Liver (tissue), 3 donors: ENCODE measurements at regions not wholly inside any gene's neighbourhood (a gene's known extent, or its start where the extent isn't known, plus 50 kb on each side); places are given as distances from the start of the nearest gene placed in this dataset.

ENCODE experiments used
- RAD21 ChIP-seq, 2 donors: IDR thresholded peaks; 2 replicates each; pipeline ENCODE4 v1.6.1; 2016; ENCODE audit warnings: antibody characterized with exemption in 2 of 2, mild to moderate bottlenecking in 2 of 2
- YY1 ChIP-seq: IDR thresholded peaks from 2 replicates; pipeline ENCODE4 v1.6.1; 2016; ENCODE audit warnings: antibody characterized with exemption, mild to moderate bottlenecking
- TF ChIP-seq, protein P1 (sequence below): fragments of 150-350 bp; IDR thresholded peaks from 2 replicates; pipeline ENCODE4 v1.5.1; 2017; ENCODE audit warnings: improper control_type of control experiment, low read depth, low read length; ENCODE audit not compliant: missing input control
- TF ChIP-seq, protein P2 (sequence below): IDR thresholded peaks from 2 replicates; pipeline ENCODE4 v1.6.1; 2016; ENCODE audit warnings: antibody characterized with exemption
- TF ChIP-seq, protein P3 (sequence below): IDR thresholded peaks from 2 replicates; pipeline ENCODE4 v1.6.1; 2016; ENCODE audit warnings: antibody characterized with exemption, mild to moderate bottlenecking
- donor health status: healthy.
- donor health status: healthy.

DNA sequence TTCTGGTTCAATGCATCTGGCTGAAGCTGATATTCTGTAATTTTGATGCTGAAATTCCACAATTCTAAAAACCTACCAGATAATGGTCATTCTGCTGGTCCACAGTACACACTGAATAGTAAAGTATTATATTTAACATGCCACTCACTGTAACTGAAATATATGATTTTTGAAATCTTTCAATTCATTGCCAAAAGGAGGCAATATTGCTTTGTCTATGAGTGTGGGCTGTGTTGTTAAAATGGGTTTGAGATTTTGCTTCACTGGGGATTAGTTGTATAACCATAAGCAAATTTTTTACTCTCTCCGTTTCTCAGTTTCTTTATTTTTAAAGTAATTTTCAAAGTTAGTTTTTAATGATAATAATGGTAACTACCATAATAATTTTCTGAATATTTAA, 1404.1 kb upstream of the IGFBP7 start:
- TF ChIP-seq, protein P1, sequence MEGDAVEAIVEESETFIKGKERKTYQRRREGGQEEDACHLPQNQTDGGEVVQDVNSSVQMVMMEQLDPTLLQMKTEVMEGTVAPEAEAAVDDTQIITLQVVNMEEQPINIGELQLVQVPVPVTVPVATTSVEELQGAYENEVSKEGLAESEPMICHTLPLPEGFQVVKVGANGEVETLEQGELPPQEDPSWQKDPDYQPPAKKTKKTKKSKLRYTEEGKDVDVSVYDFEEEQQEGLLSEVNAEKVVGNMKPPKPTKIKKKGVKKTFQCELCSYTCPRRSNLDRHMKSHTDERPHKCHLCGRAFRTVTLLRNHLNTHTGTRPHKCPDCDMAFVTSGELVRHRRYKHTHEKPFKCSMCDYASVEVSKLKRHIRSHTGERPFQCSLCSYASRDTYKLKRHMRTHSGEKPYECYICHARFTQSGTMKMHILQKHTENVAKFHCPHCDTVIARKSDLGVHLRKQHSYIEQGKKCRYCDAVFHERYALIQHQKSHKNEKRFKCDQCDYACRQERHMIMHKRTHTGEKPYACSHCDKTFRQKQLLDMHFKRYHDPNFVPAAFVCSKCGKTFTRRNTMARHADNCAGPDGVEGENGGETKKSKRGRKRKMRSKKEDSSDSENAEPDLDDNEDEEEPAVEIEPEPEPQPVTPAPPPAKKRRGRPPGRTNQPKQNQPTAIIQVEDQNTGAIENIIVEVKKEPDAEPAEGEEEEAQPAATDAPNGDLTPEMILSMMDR: no peak
- TF ChIP-seq, protein P2, sequence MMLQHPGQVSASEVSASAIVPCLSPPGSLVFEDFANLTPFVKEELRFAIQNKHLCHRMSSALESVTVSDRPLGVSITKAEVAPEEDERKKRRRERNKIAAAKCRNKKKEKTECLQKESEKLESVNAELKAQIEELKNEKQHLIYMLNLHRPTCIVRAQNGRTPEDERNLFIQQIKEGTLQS: no peak
- TF ChIP-seq YY1 (no peak), RAD21 (IDR thresholded peaks at IDR 0.05) (no peak)
- TF ChIP-seq, protein P3, sequence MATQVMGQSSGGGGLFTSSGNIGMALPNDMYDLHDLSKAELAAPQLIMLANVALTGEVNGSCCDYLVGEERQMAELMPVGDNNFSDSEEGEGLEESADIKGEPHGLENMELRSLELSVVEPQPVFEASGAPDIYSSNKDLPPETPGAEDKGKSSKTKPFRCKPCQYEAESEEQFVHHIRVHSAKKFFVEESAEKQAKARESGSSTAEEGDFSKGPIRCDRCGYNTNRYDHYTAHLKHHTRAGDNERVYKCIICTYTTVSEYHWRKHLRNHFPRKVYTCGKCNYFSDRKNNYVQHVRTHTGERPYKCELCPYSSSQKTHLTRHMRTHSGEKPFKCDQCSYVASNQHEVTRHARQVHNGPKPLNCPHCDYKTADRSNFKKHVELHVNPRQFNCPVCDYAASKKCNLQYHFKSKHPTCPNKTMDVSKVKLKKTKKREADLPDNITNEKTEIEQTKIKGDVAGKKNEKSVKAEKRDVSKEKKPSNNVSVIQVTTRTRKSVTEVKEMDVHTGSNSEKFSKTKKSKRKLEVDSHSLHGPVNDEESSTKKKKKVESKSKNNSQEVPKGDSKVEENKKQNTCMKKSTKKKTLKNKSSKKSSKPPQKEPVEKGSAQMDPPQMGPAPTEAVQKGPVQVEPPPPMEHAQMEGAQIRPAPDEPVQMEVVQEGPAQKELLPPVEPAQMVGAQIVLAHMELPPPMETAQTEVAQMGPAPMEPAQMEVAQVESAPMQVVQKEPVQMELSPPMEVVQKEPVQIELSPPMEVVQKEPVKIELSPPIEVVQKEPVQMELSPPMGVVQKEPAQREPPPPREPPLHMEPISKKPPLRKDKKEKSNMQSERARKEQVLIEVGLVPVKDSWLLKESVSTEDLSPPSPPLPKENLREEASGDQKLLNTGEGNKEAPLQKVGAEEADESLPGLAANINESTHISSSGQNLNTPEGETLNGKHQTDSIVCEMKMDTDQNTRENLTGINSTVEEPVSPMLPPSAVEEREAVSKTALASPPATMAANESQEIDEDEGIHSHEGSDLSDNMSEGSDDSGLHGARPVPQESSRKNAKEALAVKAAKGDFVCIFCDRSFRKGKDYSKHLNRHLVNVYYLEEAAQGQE: no peak
